ENCODE measurements at regions not wholly inside any gene's neighbourhood (a gene's known extent, or its start where the extent isn't known, plus 50 kb on each side); places are given as distances from the start of the nearest gene placed in this dataset.

DNA sequence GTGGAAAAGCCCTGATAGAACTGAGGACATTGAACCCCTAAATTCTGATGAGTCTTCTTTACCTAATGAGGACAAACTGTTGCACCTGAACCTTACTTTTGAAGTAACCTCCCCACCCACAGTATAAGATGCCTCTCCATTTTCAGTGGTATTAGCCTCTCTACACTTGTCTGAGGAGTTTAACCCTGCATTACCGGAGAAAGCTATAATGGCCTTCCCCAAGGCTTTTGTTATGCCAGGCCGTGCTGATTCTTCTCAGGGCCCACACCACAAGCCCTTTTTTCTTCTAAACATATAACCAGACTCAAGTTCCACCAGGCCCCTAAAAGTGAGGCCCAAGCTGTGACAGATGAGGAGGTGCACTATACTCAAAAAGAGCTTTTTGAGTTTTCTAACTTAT is 345.8 kb upstream of the GRID2 start:
- TF ChIP-seq POLR2AphosphoS5 (IDR thresholded peaks at IDR 0.05; ENCODE audit: low read depth, low read length) (no peak), FOXP2 (optimal IDR thresholded peaks at IDR 0.05; ENCODE audit: borderline replicate concordance, extremely low read depth, extremely low read length, insufficient read depth) (no peak), SIN3A (IDR thresholded peaks at IDR 0.05; ENCODE audit: borderline replicate concordance, insufficient read depth, low read length) (no peak), TAF1 (IDR thresholded peaks at IDR 0.05; ENCODE audit: borderline replicate concordance, insufficient read depth, low read length) (no peak)
- TF ChIP-seq, protein P1, sequence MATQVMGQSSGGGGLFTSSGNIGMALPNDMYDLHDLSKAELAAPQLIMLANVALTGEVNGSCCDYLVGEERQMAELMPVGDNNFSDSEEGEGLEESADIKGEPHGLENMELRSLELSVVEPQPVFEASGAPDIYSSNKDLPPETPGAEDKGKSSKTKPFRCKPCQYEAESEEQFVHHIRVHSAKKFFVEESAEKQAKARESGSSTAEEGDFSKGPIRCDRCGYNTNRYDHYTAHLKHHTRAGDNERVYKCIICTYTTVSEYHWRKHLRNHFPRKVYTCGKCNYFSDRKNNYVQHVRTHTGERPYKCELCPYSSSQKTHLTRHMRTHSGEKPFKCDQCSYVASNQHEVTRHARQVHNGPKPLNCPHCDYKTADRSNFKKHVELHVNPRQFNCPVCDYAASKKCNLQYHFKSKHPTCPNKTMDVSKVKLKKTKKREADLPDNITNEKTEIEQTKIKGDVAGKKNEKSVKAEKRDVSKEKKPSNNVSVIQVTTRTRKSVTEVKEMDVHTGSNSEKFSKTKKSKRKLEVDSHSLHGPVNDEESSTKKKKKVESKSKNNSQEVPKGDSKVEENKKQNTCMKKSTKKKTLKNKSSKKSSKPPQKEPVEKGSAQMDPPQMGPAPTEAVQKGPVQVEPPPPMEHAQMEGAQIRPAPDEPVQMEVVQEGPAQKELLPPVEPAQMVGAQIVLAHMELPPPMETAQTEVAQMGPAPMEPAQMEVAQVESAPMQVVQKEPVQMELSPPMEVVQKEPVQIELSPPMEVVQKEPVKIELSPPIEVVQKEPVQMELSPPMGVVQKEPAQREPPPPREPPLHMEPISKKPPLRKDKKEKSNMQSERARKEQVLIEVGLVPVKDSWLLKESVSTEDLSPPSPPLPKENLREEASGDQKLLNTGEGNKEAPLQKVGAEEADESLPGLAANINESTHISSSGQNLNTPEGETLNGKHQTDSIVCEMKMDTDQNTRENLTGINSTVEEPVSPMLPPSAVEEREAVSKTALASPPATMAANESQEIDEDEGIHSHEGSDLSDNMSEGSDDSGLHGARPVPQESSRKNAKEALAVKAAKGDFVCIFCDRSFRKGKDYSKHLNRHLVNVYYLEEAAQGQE (IDR thresholded peaks at IDR 0.05; ENCODE audit: insufficient read depth in 1 of 2, low read depth in 2 of 2, low read length in 2 of 2) = no peak

DNA sequence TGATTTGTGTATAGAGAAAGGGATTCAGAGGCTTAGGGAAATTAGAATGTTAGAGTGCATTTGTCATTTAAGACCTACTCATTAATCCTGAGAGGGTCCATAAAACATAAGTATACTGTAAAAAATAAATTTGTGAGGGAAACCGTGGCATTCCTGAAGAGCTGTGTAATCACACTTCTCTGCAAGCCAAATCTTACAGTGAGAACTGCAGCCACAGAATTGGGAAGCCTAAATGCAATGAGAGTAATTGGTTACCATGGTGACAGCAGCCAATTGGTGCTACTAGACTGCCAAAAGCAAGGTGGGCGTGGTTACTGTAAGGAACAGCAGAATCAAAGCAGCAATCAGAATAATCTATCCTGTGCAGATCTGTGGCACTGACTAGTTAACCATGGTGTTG is 345.2 kb upstream of the GRID2 start:
- TF ChIP-seq, protein P1 (IDR thresholded peaks at IDR 0.05; ENCODE audit: insufficient read depth in 1 of 2, low read depth in 2 of 2, low read length in 2 of 2) = no peak
- TF ChIP-seq SIN3A (IDR thresholded peaks at IDR 0.05; ENCODE audit: borderline replicate concordance, insufficient read depth, low read length) = no peak
- no peak for TF ChIP-seq POLR2AphosphoS5 (IDR thresholded peaks at IDR 0.05; ENCODE audit: low read depth, low read length)
- no peak for TF ChIP-seq TAF1 (IDR thresholded peaks at IDR 0.05; ENCODE audit: borderline replicate concordance, insufficient read depth, low read length)

GRCh38 chr4:91961504-91961903 is 342.3 kb upstream of the GRID2 start:
- TF ChIP-seq SIN3A (IDR thresholded peaks at IDR 0.05; ENCODE audit: borderline replicate concordance, insufficient read depth, low read length) (no peak), FOXP2 (optimal IDR thresholded peaks at IDR 0.05; ENCODE audit: borderline replicate concordance, extremely low read depth, extremely low read length, insufficient read depth) (no peak), POLR2AphosphoS5 (IDR thresholded peaks at IDR 0.05; ENCODE audit: low read depth, low read length) (no peak), TAF1 (IDR thresholded peaks at IDR 0.05; ENCODE audit: borderline replicate concordance, insufficient read depth, low read length) (no peak)
- TF ChIP-seq, protein P1 (IDR thresholded peaks at IDR 0.05; ENCODE audit: insufficient read depth in 1 of 2, low read depth in 2 of 2, low read length in 2 of 2) = no peak

GRCh38 chr4:91963486-91963885 is 340.3 kb upstream of the GRID2 start:
- no peak for TF ChIP-seq POLR2AphosphoS5 (IDR thresholded peaks at IDR 0.05; ENCODE audit: low read depth, low read length)
- TF ChIP-seq, protein P1 (IDR thresholded peaks at IDR 0.05; ENCODE audit: insufficient read depth in 1 of 2, low read depth in 2 of 2, low read length in 2 of 2) = no peak
- TF ChIP-seq TAF1 (IDR thresholded peaks at IDR 0.05; ENCODE audit: borderline replicate concordance, insufficient read depth, low read length) = no peak
- TF ChIP-seq SIN3A (IDR thresholded peaks at IDR 0.05; ENCODE audit: borderline replicate concordance, insufficient read depth, low read length) = no peak
- TF ChIP-seq FOXP2 (optimal IDR thresholded peaks at IDR 0.05; ENCODE audit: borderline replicate concordance, extremely low read depth, extremely low read length, insufficient read depth) = no peak

- TF ChIP-seq FOXP2 (optimal IDR thresholded peaks at IDR 0.05; ENCODE audit: borderline replicate concordance, extremely low read depth, extremely low read length, insufficient read depth) = no peak
- no peak for TF ChIP-seq POLR2AphosphoS5 (IDR thresholded peaks at IDR 0.05; ENCODE audit: low read depth, low read length)
- TF ChIP-seq, protein P1 (IDR thresholded peaks at IDR 0.05; ENCODE audit: insufficient read depth in 1 of 2, low read depth in 2 of 2, low read length in 2 of 2) = no peak
- no peak for TF ChIP-seq SIN3A (IDR thresholded peaks at IDR 0.05; ENCODE audit: borderline replicate concordance, insufficient read depth, low read length)
- no peak for TF ChIP-seq TAF1 (IDR thresholded peaks at IDR 0.05; ENCODE audit: borderline replicate concordance, insufficient read depth, low read length)
Observed at GRCh38 chr4:91965166-91965565, 338.6 kb upstream of the GRID2 start.
